ENCODE measurements at regions not wholly inside any gene's neighbourhood (a gene's known extent, or its start where the extent isn't known, plus 50 kb on each side); places are given as distances from the start of the nearest gene placed in this dataset.

GRCh38 chr7:155203882-155204691 lies 93.6 kb upstream of the INSIG1 start:
- H3K4me3 ChIP-seq (ENCODE audit: low read length) = no peak overlapping the region
- H2AFZ ChIP-seq (ENCODE audit: low read depth, low read length) = no peak overlapping the region
- no peaks in the 10 kb centered on the region for H4K20me1 ChIP-seq (ENCODE audit: insufficient read depth, low read length)
- H3K27me3 ChIP-seq (ENCODE audit: low read depth, low read length) = no peaks in the 10 kb centered on the region
- H3K27ac ChIP-seq (ENCODE audit: low read length) = peak overlapping the region; percentile 89; the same call in 1 of the 2 replicates
- no peak overlapping the region for H3K4me2 ChIP-seq (ENCODE audit: low read length)
- H3K9me3 ChIP-seq (ENCODE audit: insufficient read depth, low read length) = no peaks in the 10 kb centered on the region
- no peak for TF ChIP-seq EZH2phosphoT487 (IDR thresholded peaks at IDR 0.05; ENCODE audit: low read depth)
- TF ChIP-seq CTCF (IDR thresholded peaks at IDR 0.05; ENCODE audit: low read depth, low read length) = no peak
- peaks cover 48% of the 10 kb centered on the region for H3K4me1 ChIP-seq (ENCODE audit: low read length)
- H3K9ac ChIP-seq (ENCODE audit: low read length) = no peak overlapping the region
- no peaks in the 10 kb centered on the region for H3K36me3 ChIP-seq (replicated peaks; ENCODE audit: low read depth, low read length)
- no peaks in the 10 kb centered on the region for H3K79me2 ChIP-seq (ENCODE audit: low read length)

- Histone ChIP-seq H3K36me3 (replicated peaks; ENCODE audit: low read depth, low read length) (no peaks in the 10 kb centered on the region), H3K27me3 (ENCODE audit: low read depth, low read length) (no peaks in the 10 kb centered on the region), H4K20me1 (ENCODE audit: insufficient read depth, low read length) (no peaks in the 10 kb centered on the region), H3K4me1 (ENCODE audit: low read length) (peaks cover 46% of the 10 kb centered on the region), H3K4me2 (ENCODE audit: low read length) (peak overlapping the region; percentile 95), H3K79me2 (ENCODE audit: low read length) (no peaks in the 10 kb centered on the region), H3K27ac (ENCODE audit: low read length) (peak overlapping the region; percentile 89), H3K9me3 (ENCODE audit: insufficient read depth, low read length) (no peaks in the 10 kb centered on the region), H3K4me3 (ENCODE audit: low read length) (peak overlapping the region; percentile 86; the same call in 1 of the 2 replicates), H2AFZ (ENCODE audit: low read depth, low read length) (0 out of 2 replicates have a peak overlapping the region, but pooled peaks have one; percentile 35), H3K9ac (ENCODE audit: low read length) (peak overlapping the region; percentile 93; the same call in 1 of the 2 replicates)
- TF ChIP-seq EZH2phosphoT487 (IDR thresholded peaks at IDR 0.05; ENCODE audit: low read depth) (no peak), CTCF (IDR thresholded peaks at IDR 0.05; ENCODE audit: low read depth, low read length) (no peak)
Observed at GRCh38 chr7:155204744-155205367, 92.8 kb upstream of the INSIG1 start.

GRCh38 chr7:155205368-155206317 lies 92.0 kb upstream of the INSIG1 start:
- Histone ChIP-seq H3K9ac (ENCODE audit: low read length) (peak overlapping the region; percentile 93), H3K36me3 (replicated peaks; ENCODE audit: low read depth, low read length) (no peaks in the 10 kb centered on the region), H3K79me2 (ENCODE audit: low read length) (no peaks in the 10 kb centered on the region), H3K27ac (ENCODE audit: low read length) (peak overlapping the region; percentile 89), H3K4me1 (ENCODE audit: low read length) (peaks cover 54% of the 10 kb centered on the region), H3K4me3 (ENCODE audit: low read length) (peak overlapping the region; percentile 86), H3K9me3 (ENCODE audit: insufficient read depth, low read length) (no peaks in the 10 kb centered on the region), H2AFZ (ENCODE audit: low read depth, low read length) (peak overlapping the region; percentile 75), H3K4me2 (ENCODE audit: low read length) (peak overlapping the region; percentile 95), H3K27me3 (ENCODE audit: low read depth, low read length) (no peaks in the 10 kb centered on the region), H4K20me1 (ENCODE audit: insufficient read depth, low read length) (no peaks in the 10 kb centered on the region)
- TF ChIP-seq EZH2phosphoT487 (IDR thresholded peaks at IDR 0.05; ENCODE audit: low read depth) (no peak), CTCF (IDR thresholded peaks at IDR 0.05; ENCODE audit: low read depth, low read length) (no peak)

Measured in OCI-LY3 (cell line).